AG09319 (cell line): ENCODE measurements at regions not wholly inside any gene's neighbourhood (a gene's known extent, or its start where the extent isn't known, plus 50 kb on each side); places are given as distances from the start of the nearest gene placed in this dataset.
"Not testable (repeated sequence)": the region's sequence is repeated elsewhere in the genome, so short reads cannot be mapped to it uniquely, and the experiment has no call there.

Experiments used
- DNase-seq: peaks from one replicate; pipeline ENCODE4 v3.0.0-alpha.2; 2010; ENCODE audit warnings: low read depth; ENCODE audit errors: extremely low read depth
- TF ChIP-seq, protein P1 (sequence below): IDR thresholded peaks from 2 replicates; pipeline ENCODE4 v1.5.1; 2011; ENCODE audit warnings: low read depth, mild to moderate bottlenecking, inconsistent platforms, low read length, moderate library complexity

DNA sequence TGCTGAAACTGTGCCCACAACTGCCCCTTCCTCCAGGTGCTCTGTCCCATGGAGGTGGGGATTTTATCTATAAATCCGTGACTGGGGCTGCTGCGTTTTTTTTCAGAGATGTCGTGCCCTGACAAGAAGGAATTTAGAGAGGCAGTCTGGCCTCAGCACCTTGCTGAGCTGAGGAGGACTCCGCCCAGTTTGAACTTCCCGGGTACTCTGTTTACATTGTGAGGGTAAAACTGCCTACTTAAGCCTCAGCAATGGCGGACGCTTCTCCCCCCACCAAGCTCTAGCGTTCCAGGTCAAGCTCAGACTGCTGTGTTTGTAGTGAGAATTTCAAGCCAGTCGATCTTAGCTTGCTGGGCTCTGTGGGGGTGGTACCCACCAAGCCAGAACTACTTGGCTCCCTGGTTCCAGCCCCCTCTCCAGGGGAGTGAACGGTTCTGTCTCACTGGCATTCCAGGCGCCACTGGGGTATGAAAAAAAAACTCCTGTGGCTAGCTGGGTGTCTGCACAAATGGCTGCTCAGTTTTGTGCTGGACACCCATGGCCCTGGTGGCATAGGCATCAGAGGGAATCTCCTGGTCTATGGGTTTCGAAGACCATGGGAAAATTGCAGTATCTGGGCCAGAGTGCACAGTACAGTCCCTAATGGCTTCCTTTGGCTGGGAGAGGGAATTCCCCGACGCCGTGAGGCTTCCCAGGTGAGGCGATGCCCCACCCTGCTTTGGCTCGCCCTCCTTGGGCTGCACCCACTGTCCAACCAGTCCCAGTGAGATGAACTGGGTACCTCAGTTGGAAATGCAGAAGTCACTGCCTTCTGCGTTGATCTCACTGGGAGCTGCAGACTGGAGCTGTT, 68.5 kb upstream of the SGO1 start:
- TF ChIP-seq, protein P1, sequence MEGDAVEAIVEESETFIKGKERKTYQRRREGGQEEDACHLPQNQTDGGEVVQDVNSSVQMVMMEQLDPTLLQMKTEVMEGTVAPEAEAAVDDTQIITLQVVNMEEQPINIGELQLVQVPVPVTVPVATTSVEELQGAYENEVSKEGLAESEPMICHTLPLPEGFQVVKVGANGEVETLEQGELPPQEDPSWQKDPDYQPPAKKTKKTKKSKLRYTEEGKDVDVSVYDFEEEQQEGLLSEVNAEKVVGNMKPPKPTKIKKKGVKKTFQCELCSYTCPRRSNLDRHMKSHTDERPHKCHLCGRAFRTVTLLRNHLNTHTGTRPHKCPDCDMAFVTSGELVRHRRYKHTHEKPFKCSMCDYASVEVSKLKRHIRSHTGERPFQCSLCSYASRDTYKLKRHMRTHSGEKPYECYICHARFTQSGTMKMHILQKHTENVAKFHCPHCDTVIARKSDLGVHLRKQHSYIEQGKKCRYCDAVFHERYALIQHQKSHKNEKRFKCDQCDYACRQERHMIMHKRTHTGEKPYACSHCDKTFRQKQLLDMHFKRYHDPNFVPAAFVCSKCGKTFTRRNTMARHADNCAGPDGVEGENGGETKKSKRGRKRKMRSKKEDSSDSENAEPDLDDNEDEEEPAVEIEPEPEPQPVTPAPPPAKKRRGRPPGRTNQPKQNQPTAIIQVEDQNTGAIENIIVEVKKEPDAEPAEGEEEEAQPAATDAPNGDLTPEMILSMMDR = no peak
- no peak for DNase-seq

DNA sequence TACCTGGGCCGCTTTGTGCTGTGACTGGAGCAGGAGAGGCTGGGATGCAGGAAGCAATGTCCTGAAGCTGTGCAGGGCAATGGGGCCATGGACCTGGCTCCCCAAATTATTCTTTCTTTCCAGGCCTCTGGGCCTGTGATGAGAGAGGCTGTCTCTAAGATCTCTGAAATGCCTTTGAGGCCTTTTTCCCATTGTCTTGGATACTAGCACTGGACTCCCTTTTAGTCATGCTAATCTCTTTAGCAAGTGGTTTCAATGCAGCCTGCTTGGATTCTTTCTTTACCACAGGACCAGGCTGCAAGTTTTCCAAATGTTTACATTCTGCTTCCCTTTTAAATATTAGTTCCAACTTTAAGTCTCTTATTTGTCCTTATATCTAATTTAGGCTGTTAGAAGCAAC, 64.8 kb upstream of the SGO1 start:
- TF ChIP-seq, protein P1 = no peak

DNA sequence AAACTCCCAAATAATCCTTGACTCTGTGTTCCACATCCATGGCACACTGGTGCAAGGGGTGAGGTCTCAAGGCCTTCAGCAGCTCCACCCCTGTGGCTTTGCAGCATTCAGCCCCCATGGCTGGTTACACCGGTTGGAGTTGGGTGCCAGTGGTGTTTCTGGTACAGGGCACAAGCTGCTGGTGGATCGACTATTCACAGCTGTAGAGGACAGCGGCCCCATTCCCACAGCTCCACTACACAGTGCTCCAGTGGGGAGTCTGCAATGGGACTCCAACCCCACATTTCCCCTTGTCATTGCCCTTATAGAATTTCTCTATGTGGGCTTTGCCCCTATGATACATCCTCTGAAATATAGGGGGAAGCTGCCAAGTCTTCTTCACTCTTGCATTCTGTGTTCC, 64.3 kb upstream of the SGO1 start:
- TF ChIP-seq, protein P1 = no peak
- DNase-seq = no peak

More for the DNA sequence above, 64.8 kb upstream of the SGO1 start:
- no peak for DNase-seq

DNA sequence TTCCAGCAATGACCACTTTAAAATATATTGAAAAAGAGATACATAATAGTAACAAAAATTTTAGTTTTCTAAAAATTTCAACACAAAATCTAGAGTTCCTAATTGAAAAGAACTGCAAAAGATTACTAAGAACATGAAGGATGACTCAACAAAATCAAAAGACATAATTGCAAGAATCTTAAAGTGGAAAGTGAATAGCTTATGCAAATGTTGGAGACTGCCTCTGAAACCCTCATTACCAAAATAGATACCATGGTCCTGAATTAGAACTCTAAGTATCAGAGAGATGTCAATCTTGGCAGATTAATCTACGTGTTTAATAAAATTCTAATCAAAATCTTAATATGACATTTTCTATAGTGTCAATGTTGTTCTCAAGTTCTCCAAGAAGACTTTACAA, 60.7 kb upstream of the SGO1 start:
- TF ChIP-seq, protein P1 = no peak
- DNase-seq = no peak

DNA sequence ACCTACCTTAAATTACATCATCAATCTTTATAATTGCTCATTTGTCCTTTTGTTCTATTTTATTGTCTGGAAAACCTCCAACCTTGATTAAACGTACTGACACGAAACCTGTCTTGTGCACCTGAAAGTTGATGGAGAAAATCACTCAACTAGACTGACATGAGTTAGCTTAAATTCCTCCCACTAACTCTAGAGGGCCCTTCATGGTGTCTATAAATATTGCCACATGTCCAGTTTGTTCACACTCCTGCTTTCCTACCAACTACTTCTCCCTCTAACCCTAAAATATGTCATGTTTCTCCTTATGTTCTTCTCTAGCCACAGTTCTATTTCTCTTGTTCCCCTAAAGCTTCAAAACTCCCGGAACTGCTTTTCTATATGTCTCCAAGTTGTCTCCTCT, 59.8 kb upstream of the SGO1 start:
- TF ChIP-seq, protein P1 = no peak

DNA sequence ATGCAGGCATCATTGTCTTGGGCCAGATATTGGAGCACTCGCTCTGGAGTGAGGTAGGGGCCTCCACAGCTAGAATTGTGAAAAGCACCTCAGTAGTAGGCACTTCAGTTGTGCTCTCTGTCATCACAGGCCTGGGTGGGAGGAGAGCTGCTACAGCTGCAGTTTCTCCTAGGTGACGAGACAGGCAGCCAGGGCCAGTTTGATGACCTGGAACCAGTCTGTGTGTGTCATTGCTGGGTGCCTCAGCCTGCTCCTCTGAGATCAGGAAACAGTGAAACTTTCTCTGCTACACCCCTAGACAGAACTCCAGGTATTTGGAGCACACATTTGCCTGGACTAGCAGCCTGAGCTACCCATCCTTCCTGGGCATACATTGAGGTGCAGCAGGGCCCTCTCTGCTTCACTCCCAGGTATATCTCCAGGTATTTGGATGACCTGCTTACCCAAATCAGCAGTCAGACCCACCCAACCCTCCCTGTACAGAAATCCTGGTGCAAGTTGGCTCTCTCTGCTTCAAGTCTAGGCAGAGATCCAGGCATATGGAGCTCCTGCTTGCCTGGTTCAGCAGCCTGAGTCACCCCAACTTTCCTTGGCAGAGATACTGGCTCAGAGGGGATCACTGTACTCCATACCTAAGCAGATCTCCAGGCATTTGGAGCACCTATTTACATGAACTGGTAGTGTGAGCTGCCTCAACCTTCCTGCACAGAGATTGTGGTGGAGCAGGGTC, 54.3 kb upstream of the SGO1 start:
- TF ChIP-seq, protein P1 = no peak
- DNase-seq = no peak

More for the DNA sequence above, 59.8 kb upstream of the SGO1 start:
- DNase-seq = no peak

DNA sequence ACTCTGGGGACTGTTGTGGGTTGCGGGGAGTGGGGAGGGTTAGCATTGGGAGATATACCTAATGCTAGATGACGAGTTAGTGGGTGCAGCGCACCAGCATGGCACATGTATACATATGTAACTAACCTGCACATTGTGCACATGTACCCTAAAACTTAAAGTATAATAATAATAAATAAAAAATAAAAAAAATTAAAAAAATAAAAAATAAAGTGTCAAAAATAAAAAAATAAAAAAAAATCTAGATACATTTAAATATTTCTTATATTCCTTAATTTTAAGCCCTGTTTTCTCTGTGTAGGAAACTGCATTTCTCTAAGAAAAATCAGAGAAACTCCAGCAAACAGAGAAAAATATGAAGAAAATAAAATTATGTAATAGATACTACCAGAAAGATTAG, 52.2 kb upstream of the SGO1 start:
- not testable (repeated sequence) for DNase-seq
